CD4-positive, CD25-positive, alpha-beta regulatory T cell (primary cell): ENCODE measurements at regions not wholly inside any gene's neighbourhood (a gene's known extent, or its start where the extent isn't known, plus 50 kb on each side); places are given as distances from the start of the nearest gene placed in this dataset.
A peak's percentile ranks its signal among the peaks of the same experiment; 100 is the strongest.
"Not testable (repeated sequence)": the region's sequence is repeated elsewhere in the genome, so short reads cannot be mapped to it uniquely, and the experiment has no call there.

Experiments used
- ATAC-seq, 2 donors: fragments of 150-1000 bp; cut with Tn5 transposase; one replicate each; pipeline ENCODE4 v1.10.0; 2021; ENCODE audit warnings: low read depth in 2 of 2, moderate number of reproducible peaks in 2 of 2, moderate library complexity in 1 of 2
- DNase-seq, 3 donors: peaks; one replicate each; pipeline versions ENCODE4 v3.0.0 to v3.0.0-alpha.2; 2012 to 2022; ENCODE audit warnings: mixed read lengths in 1 of 3
- H3K27ac ChIP-seq: one replicate; pipeline ENCODE4 v1.7.0; 2013; ENCODE audit warnings: mild to moderate bottlenecking, low read length; ENCODE audit not compliant: insufficient read depth, poor library complexity, severe bottlenecking
- H3K27me3 ChIP-seq: one replicate; pipeline ENCODE4 v1.7.0; 2013; ENCODE audit warnings: low read length; ENCODE audit not compliant: control insufficient read depth, insufficient read depth
- H3K36me3 ChIP-seq: one replicate; pipeline ENCODE4 v1.7.0; 2013; ENCODE audit warnings: mild to moderate bottlenecking, low read length, moderate library complexity; ENCODE audit not compliant: control insufficient read depth, insufficient read depth
- H3K4me1 ChIP-seq: 2 replicates; pipeline ENCODE4 v1.7.0; 2013; ENCODE audit warnings: mild to moderate bottlenecking, low read length; ENCODE audit not compliant: insufficient read depth, control insufficient read depth, poor library complexity, severe bottlenecking
- H3K4me3 ChIP-seq: one replicate; pipeline ENCODE4 v1.7.0; 2013; ENCODE audit warnings: low read depth, mild to moderate bottlenecking, low read length, moderate library complexity
- H3K9me3 ChIP-seq, 2 experiments: 1 replicate in 1 of 2; 2 replicates in 1 of 2; pipeline ENCODE4 v1.7.0; 2013; ENCODE audit warnings: low read length in 2 of 2, mild to moderate bottlenecking in 1 of 2, moderate library complexity in 1 of 2; ENCODE audit not compliant: control insufficient read depth in 2 of 2
- H3K27ac Mint-ChIP-seq, 3 donors: one replicate each; pipeline ENCODE4 v1.8.0; 2020 to 2022; ENCODE audit warnings: mild to moderate bottlenecking in 3 of 3, mixed read lengths in 3 of 3, moderate library complexity in 2 of 3
- H3K27me3 Mint-ChIP-seq: one replicate; pipeline ENCODE4 v1.8.0; 2022; ENCODE audit warnings: mild to moderate bottlenecking, mixed read lengths
- H3K36me3 Mint-ChIP-seq: one replicate; pipeline ENCODE4 v1.8.0; 2020; ENCODE audit warnings: mixed read lengths
- H3K4me1 Mint-ChIP-seq, 4 donors: one replicate each; pipeline ENCODE4 v1.8.0; 2020 to 2022; ENCODE audit warnings: mixed read lengths in 4 of 4, mild to moderate bottlenecking in 1 of 4
- H3K4me3 Mint-ChIP-seq, 4 donors: one replicate each; pipeline ENCODE4 v1.8.0; 2020 to 2022; ENCODE audit warnings: mild to moderate bottlenecking in 4 of 4, mixed read lengths in 4 of 4, moderate library complexity in 3 of 4
- H3K9me3 Mint-ChIP-seq, 7 donors: one replicate each; pipeline ENCODE4 v1.8.0; 2020 to 2022; ENCODE audit warnings: mixed read lengths in 7 of 7, mild to moderate bottlenecking in 3 of 7, moderate library complexity in 2 of 7

- no peak overlapping the region for H3K4me3 Mint-ChIP-seq
- no peak for DNase-seq
- H3K27ac Mint-ChIP-seq, result no peak overlapping the region
- peaks cover 0 to 5% (median 0%) of the 10 kb centered on the region in 7 donors for H3K9me3 Mint-ChIP-seq
- no peaks in the 10 kb centered on the region for H3K36me3 ChIP-seq
- no peak overlapping the region for H3K4me3 ChIP-seq
- no peaks in the 10 kb centered on the region for H3K4me1 Mint-ChIP-seq
- no peaks in the 10 kb centered on the region for H3K27me3 ChIP-seq
- no peaks in the 10 kb centered on the region for H3K27me3 Mint-ChIP-seq
- no peak for ATAC-seq
- no peaks in the 10 kb centered on the region for H3K4me1 ChIP-seq
- no peak overlapping the region for H3K27ac ChIP-seq
- no peaks in the 10 kb centered on the region for H3K36me3 Mint-ChIP-seq
- no peaks in the 10 kb centered on the region for H3K9me3 ChIP-seq
Measured at GRCh38 chrX:81925812-81926211, 723.9 kb downstream of the SH3BGRL start.

- DNase-seq, H3K36me3 ChIP-seq, H3K27me3 Mint-ChIP-seq, H3K9me3 Mint-ChIP-seq, H3K36me3 Mint-ChIP-seq, H3K4me1 ChIP-seq, H3K4me1 Mint-ChIP-seq, H3K27ac ChIP-seq, H3K4me3 ChIP-seq, H3K9me3 ChIP-seq, H3K27ac Mint-ChIP-seq, ATAC-seq, H3K27me3 ChIP-seq, H3K4me3 Mint-ChIP-seq: not testable (repeated sequence)
Measured at GRCh38 chrX:81945911-81946310, 744.0 kb downstream of the SH3BGRL start.

GRCh38 chrX:81957318-81957717 is 755.4 kb downstream of the SH3BGRL start:
- DNase-seq, result no peak
- ATAC-seq, result no peak

GRCh38 chrX:81957900-81958545 is 756.1 kb downstream of the SH3BGRL start:
- no peaks in the 10 kb centered on the region for H3K4me1 ChIP-seq
- Mint-ChIP-seq H3K4me1 (no peaks in the 10 kb centered on the region), H3K27me3 (no peaks in the 10 kb centered on the region), H3K36me3 (no peaks in the 10 kb centered on the region), H3K4me3 (no peak overlapping the region), H3K9me3 (peaks cover 0 to 1% (median 0%) of the 10 kb centered on the region in 7 donors), H3K27ac (no peak overlapping the region)
- no peak overlapping the region for H3K27ac ChIP-seq
- no peaks in the 10 kb centered on the region for H3K27me3 ChIP-seq
- H3K36me3 ChIP-seq, result no peaks in the 10 kb centered on the region
- no peak for ATAC-seq
- DNase-seq, result peak in 1 of 3 donors; percentile 11
- H3K4me3 ChIP-seq, result no peak overlapping the region
- H3K9me3 ChIP-seq, result no peaks in the 10 kb centered on the region

More at GRCh38 chrX:81957318-81957717, 755.4 kb downstream of the SH3BGRL start:
- Histone ChIP-seq H3K4me1 (no peaks in the 10 kb centered on the region), H3K9me3 (no peaks in the 10 kb centered on the region), H3K4me3 (no peak overlapping the region), H3K27ac (no peak overlapping the region), H3K36me3 (no peaks in the 10 kb centered on the region), H3K27me3 (no peaks in the 10 kb centered on the region)
- Mint-ChIP-seq H3K27me3 (no peaks in the 10 kb centered on the region), H3K4me1 (no peaks in the 10 kb centered on the region), H3K36me3 (no peaks in the 10 kb centered on the region), H3K4me3 (no peak overlapping the region), H3K27ac (no peak overlapping the region), H3K9me3 (peaks cover 0 to 1% (median 0%) of the 10 kb centered on the region in 7 donors)

- Mint-ChIP-seq H3K27ac (no peak overlapping the region), H3K4me3 (no peak overlapping the region)
- ATAC-seq, result no peak
Measured at GRCh38 chrX:81959964-81960363, 758.1 kb downstream of the SH3BGRL start.

GRCh38 chrX:81974413-81974812 is 772.5 kb downstream of the SH3BGRL start:
- H3K4me1 ChIP-seq, H3K9me3 Mint-ChIP-seq, ATAC-seq, DNase-seq, H3K36me3 ChIP-seq, H3K27ac Mint-ChIP-seq, H3K4me1 Mint-ChIP-seq, H3K27ac ChIP-seq, H3K27me3 Mint-ChIP-seq, H3K9me3 ChIP-seq, H3K4me3 ChIP-seq, H3K4me3 Mint-ChIP-seq, H3K27me3 ChIP-seq, H3K36me3 Mint-ChIP-seq: not testable (repeated sequence)

More at GRCh38 chrX:81959964-81960363, 758.1 kb downstream of the SH3BGRL start:
- H3K36me3 ChIP-seq, result no peaks in the 10 kb centered on the region
- no peaks in the 10 kb centered on the region for H3K27me3 ChIP-seq
- H3K4me3 ChIP-seq, result no peak overlapping the region
- DNase-seq, result no peak
- no peaks in the 10 kb centered on the region for H3K4me1 ChIP-seq
- H3K27ac ChIP-seq, result no peak overlapping the region
- H3K27me3 Mint-ChIP-seq, result no peaks in the 10 kb centered on the region
- no peaks in the 10 kb centered on the region for H3K36me3 Mint-ChIP-seq
- peaks cover 0 to 1% (median 0%) of the 10 kb centered on the region in 7 donors for H3K9me3 Mint-ChIP-seq
- no peaks in the 10 kb centered on the region for H3K4me1 Mint-ChIP-seq
- no peaks in the 10 kb centered on the region for H3K9me3 ChIP-seq

GRCh38 chrX:81979806-81980515 is 778.1 kb downstream of the SH3BGRL start:
- Histone ChIP-seq H3K9me3 (no peaks in the 10 kb centered on the region), H3K27ac (no peak overlapping the region), H3K36me3 (no peaks in the 10 kb centered on the region), H3K4me1 (no peaks in the 10 kb centered on the region), H3K27me3 (no peaks in the 10 kb centered on the region), H3K4me3 (no peak overlapping the region)
- no peaks in the 10 kb centered on the region for H3K4me1 Mint-ChIP-seq
- no peak overlapping the region for H3K4me3 Mint-ChIP-seq
- H3K27ac Mint-ChIP-seq, result no peak overlapping the region
- H3K9me3 Mint-ChIP-seq, result peaks cover 0 to 4% (median 0%) of the 10 kb centered on the region in 7 donors
- H3K36me3 Mint-ChIP-seq, result no peaks in the 10 kb centered on the region
- DNase-seq, result no peak
- no peak for ATAC-seq
- no peaks in the 10 kb centered on the region for H3K27me3 Mint-ChIP-seq

- H3K27ac Mint-ChIP-seq, H3K4me3 Mint-ChIP-seq, H3K4me1 Mint-ChIP-seq, H3K27me3 ChIP-seq, H3K27ac ChIP-seq, H3K27me3 Mint-ChIP-seq, H3K4me1 ChIP-seq, H3K36me3 Mint-ChIP-seq, H3K9me3 ChIP-seq, DNase-seq, ATAC-seq, H3K4me3 ChIP-seq, H3K36me3 ChIP-seq: not testable (repeated sequence)
- peaks cover 0 to 11% (median 0%) of the 10 kb centered on the region in 7 donors for H3K9me3 Mint-ChIP-seq
Measured at GRCh38 chrX:81987217-81987616, 785.3 kb downstream of the SH3BGRL start.
